Testis (tissue), 2 donors: ENCODE measurements at regions not wholly inside any gene's neighbourhood (a gene's known extent, or its start where the extent isn't known, plus 50 kb on each side); places are given as distances from the start of the nearest gene placed in this dataset.
"Not testable (repeated sequence)": the region's sequence is repeated elsewhere in the genome, so short reads cannot be mapped to it uniquely, and the experiment has no call there.

Experiments used
- POLR2A ChIP-seq: fragments of 450-650 bp; IDR thresholded peaks from one replicate; pipeline ENCODE4 v1.6.1; 2017; ENCODE audit warnings: antibody characterized with exemption, mild to moderate bottlenecking, moderate library complexity
- TF ChIP-seq, protein P1 (sequence below), 3 experiments: fragments of 450-650 bp in 2 of 3; fragments of 200-600 bp in 1 of 3; sonication (generic) in 1 of 3; IDR thresholded peaks; one replicate each; pipeline ENCODE4 v1.5.1; 2016 to 2019; ENCODE audit warnings: antibody characterized with exemption in 3 of 3, mild to moderate bottlenecking in 2 of 3, moderate library complexity in 1 of 3

DNA sequence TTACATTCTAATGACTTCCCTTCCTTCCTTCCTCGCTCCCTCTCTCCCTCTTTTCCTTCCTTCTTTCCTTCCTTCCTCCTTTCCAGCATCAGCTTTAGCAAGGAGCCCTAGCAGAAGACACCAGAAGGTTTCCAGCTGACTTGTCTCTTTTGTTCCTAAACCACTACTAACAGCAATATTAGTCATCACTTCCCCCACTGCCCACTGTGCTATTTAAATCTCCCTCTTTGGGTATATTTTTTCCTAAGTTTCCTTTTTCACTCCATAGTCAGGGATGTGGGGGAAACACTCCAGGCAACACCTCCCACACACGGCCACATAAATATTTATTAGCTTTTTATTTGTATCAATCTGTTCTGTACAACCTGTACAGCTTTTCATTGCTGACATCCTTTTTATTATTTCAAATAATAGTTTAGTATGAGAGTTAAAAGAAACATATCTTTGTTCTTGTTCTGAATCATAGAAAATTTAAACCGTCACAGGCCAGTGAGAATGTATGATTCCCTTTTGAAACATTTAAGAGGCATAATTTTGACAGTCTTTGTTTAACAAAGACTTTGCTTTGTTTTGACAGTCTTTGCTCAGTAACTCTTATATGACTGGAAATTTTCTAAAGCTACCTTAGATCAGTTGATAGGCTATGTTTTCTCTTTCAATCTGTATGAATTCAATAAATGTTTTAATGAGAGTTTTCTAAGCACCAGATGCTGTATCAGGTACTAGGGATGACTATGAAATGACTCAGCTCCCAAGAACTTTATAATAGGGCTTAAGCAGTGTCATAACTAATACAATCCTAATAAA lies 167.9 kb downstream of the POTEB3 start:
- not testable (repeated sequence) for TF ChIP-seq POLR2A
- TF ChIP-seq, protein P1, sequence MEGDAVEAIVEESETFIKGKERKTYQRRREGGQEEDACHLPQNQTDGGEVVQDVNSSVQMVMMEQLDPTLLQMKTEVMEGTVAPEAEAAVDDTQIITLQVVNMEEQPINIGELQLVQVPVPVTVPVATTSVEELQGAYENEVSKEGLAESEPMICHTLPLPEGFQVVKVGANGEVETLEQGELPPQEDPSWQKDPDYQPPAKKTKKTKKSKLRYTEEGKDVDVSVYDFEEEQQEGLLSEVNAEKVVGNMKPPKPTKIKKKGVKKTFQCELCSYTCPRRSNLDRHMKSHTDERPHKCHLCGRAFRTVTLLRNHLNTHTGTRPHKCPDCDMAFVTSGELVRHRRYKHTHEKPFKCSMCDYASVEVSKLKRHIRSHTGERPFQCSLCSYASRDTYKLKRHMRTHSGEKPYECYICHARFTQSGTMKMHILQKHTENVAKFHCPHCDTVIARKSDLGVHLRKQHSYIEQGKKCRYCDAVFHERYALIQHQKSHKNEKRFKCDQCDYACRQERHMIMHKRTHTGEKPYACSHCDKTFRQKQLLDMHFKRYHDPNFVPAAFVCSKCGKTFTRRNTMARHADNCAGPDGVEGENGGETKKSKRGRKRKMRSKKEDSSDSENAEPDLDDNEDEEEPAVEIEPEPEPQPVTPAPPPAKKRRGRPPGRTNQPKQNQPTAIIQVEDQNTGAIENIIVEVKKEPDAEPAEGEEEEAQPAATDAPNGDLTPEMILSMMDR (IDR thresholded peaks at IDR 0.05) = not testable (repeated sequence)
